ENCODE measurements at regions not wholly inside any gene's neighbourhood (a gene's known extent, or its start where the extent isn't known, plus 50 kb on each side); places are given as distances from the start of the nearest gene placed in this dataset.

- intact Hi-C loops (cut with DNase I) = no loop called here
- Histone ChIP-seq H3K9me3 (no peaks in the 10 kb centered on the region), H3K27me3 (no peaks in the 10 kb centered on the region), H3K4me1 (no peaks in the 10 kb centered on the region), H3K27ac (no peak overlapping the region), H3K4me3 (no peak overlapping the region), H3K36me3 (replicated peaks in 1 of 2; ENCODE audit: insufficient read depth in 1 of 2, low read depth in 2 of 2) (no peaks in the 10 kb centered on the region)
- DNase-seq (no peak), ATAC-seq (no peak)
- no peak for TF ChIP-seq CTCF (IDR thresholded peaks at IDR 0.05)
- TF ChIP-seq POLR2A (IDR thresholded peaks at IDR 0.05) = no peak
- 16 to 21% methylated on average over 7 of the region's 7 CpGs for WGBS, 2 donors
Measured at GRCh38 chr4:111037591-111038360, 414.9 kb upstream of the PITX2 start.

- Histone ChIP-seq H3K27me3 (no peaks in the 10 kb centered on the region), H3K9me3 (no peaks in the 10 kb centered on the region), H3K4me3 (no peak overlapping the region), H3K36me3 (replicated peaks in 1 of 2; ENCODE audit: insufficient read depth in 1 of 2, low read depth in 2 of 2) (no peaks in the 10 kb centered on the region), H3K4me1 (no peaks in the 10 kb centered on the region), H3K27ac (no peak overlapping the region)
- ATAC-seq (no peak), DNase-seq (no peak)
- intact Hi-C loops (cut with DNase I) = no loop called here
- TF ChIP-seq CTCF (IDR thresholded peaks at IDR 0.05) (no peak), POLR2A (IDR thresholded peaks at IDR 0.05) (no peak)
Measured at GRCh38 chr4:111040904-111041303, 418.0 kb upstream of the PITX2 start.

GRCh38 chr4:111043286-111043685 lies 420.4 kb upstream of the PITX2 start:
- Histone ChIP-seq H3K4me1 (no peaks in the 10 kb centered on the region), H3K36me3 (replicated peaks in 1 of 2; ENCODE audit: insufficient read depth in 1 of 2, low read depth in 2 of 2) (no peaks in the 10 kb centered on the region), H3K27ac (no peak overlapping the region), H3K9me3 (no peaks in the 10 kb centered on the region), H3K4me3 (no peak overlapping the region), H3K27me3 (no peaks in the 10 kb centered on the region)
- intact Hi-C loops (cut with DNase I) = no loop called here
- DNase-seq (no peak), ATAC-seq (no peak)
- 46 to 47% methylated on average over 5 of the region's 5 CpGs for WGBS, 2 donors
- TF ChIP-seq CTCF (IDR thresholded peaks at IDR 0.05) (no peak), POLR2A (IDR thresholded peaks at IDR 0.05) (no peak)

- no peaks in the 10 kb centered on the region for H3K36me3 ChIP-seq (replicated peaks in 1 of 2; ENCODE audit: insufficient read depth in 1 of 2, low read depth in 2 of 2)
- DNase-seq = no peak
- no peaks in the 10 kb centered on the region for H3K9me3 ChIP-seq
- no peaks in the 10 kb centered on the region for H3K4me1 ChIP-seq
- H3K4me3 ChIP-seq = no peak overlapping the region
- no peak overlapping the region for H3K27ac ChIP-seq
- no peaks in the 10 kb centered on the region for H3K27me3 ChIP-seq
- intact Hi-C loops (cut with DNase I) = no loop called here
- TF ChIP-seq CTCF (IDR thresholded peaks at IDR 0.05) (no peak), POLR2A (IDR thresholded peaks at IDR 0.05) (no peak)
- ATAC-seq = no peak
- 61 to 67% methylated on average over 2 of the region's 2 CpGs for WGBS, 2 donors
Measured at GRCh38 chr4:111045992-111046391, 423.1 kb upstream of the PITX2 start.

- H3K4me3 ChIP-seq = no peak overlapping the region
- H3K4me1 ChIP-seq = no peaks in the 10 kb centered on the region
- H3K36me3 ChIP-seq (replicated peaks in 1 of 2; ENCODE audit: insufficient read depth in 1 of 2, low read depth in 2 of 2) = no peaks in the 10 kb centered on the region
- DNase-seq (no peak), ATAC-seq (no peak)
- H3K27me3 ChIP-seq = no peaks in the 10 kb centered on the region
- TF ChIP-seq POLR2A (IDR thresholded peaks at IDR 0.05) = no peak
- no peak for TF ChIP-seq CTCF (IDR thresholded peaks at IDR 0.05)
- no peaks in the 10 kb centered on the region for H3K9me3 ChIP-seq
- intact Hi-C loops (cut with DNase I) = no loop called here
- H3K27ac ChIP-seq = no peak overlapping the region
- WGBS, 2 donors = 52 to 57% methylated on average over 2 of the region's 2 CpGs
Measured at GRCh38 chr4:111046811-111047210, 423.9 kb upstream of the PITX2 start.
